H1 (cell line): ENCODE measurements at regions not wholly inside any gene's neighbourhood (a gene's known extent, or its start where the extent isn't known, plus 50 kb on each side); places are given as distances from the start of the nearest gene placed in this dataset.

ENCODE experiments used
- CTCF ChIA-PET: fragments of 300-600 bp; sonication (Branson Sonifier 250); formaldehyde crosslinking; loops from one replicate; lab custom pipeline; 2021; ENCODE audit not compliant: partially characterized antibody; lab: Charles Lee
- POLR2A ChIA-PET: fragments of 300-600 bp; sonication (Branson Sonifier 250); formaldehyde crosslinking; loops from one replicate; lab custom pipeline; 2021; ENCODE audit warnings: inconsistent platforms; ENCODE audit not compliant: partially characterized antibody; lab: Charles Lee
- DNase-seq, 2 experiments: peaks; one replicate each; pipeline versions ENCODE4 v3.0.0 to v3.0.0-alpha.2; 2010 to 2022; ENCODE audit warnings: low spot score in 2 of 2, low read depth in 1 of 2, mixed read lengths in 1 of 2
- FAIRE-seq: peaks from 2 replicates; lab custom pipeline; 2011; peaks lifted over from hg19 to GRCh38; lab: Jason Lieb, UNC
- H2AFZ ChIP-seq: 2 replicates; pipeline ENCODE4 v1.8.1; 2012; ENCODE audit warnings: low read length, inconsistent platforms
- H2AK5ac ChIP-seq: 2 replicates; pipeline ENCODE4 v1.6.1; 2013; ENCODE audit warnings: low read depth, low read length
- H2BK120ac ChIP-seq: replicated peaks from 2 replicates; pipeline ENCODE3; 2013; ENCODE audit warnings: low read depth, low read length, inconsistent platforms
- H2BK12ac ChIP-seq: 2 replicates; pipeline ENCODE4 v1.6.1; 2013; ENCODE audit warnings: low read depth, low read length
- H2BK15ac ChIP-seq: 2 replicates; pipeline ENCODE4 v1.6.1; 2013; ENCODE audit warnings: low read length
- H2BK20ac ChIP-seq: 2 replicates; pipeline ENCODE4 v1.6.1; 2013; ENCODE audit warnings: low read length
- H2BK5ac ChIP-seq: 2 replicates; pipeline ENCODE4 v1.6.1; 2013; ENCODE audit warnings: low read depth, low read length
- H3K14ac ChIP-seq: 2 replicates; pipeline ENCODE4 v1.6.1; 2013; ENCODE audit warnings: inconsistent platforms; ENCODE audit not compliant: insufficient read length
- H3K18ac ChIP-seq: 2 replicates; pipeline ENCODE4 v1.6.1; 2013; ENCODE audit warnings: low read length; ENCODE audit errors: extremely low read depth
- H3K23ac ChIP-seq: 2 replicates; pipeline ENCODE4 v1.6.1; 2013; ENCODE audit warnings: inconsistent platforms; ENCODE audit not compliant: insufficient read length
- H3K23me2 ChIP-seq: 2 replicates; pipeline ENCODE4 v1.6.1; 2013; ENCODE audit warnings: low read depth, low read length
- H3K27ac ChIP-seq: 2 replicates; pipeline ENCODE4 v1.6.1; 2011; ENCODE audit warnings: low read depth, low read length, inconsistent platforms
- H3K27me3 ChIP-seq, 4 experiments: replicated peaks in 1 of 4; 1 replicate in 1 of 4; 2 replicates in 3 of 4; pipeline versions ENCODE4 v1.6.1 to v1.8.1; 2011 to 2013; ENCODE audit warnings: low read length in 3 of 4, mild to moderate bottlenecking in 3 of 4, inconsistent platforms in 2 of 4, mixed read lengths in 2 of 4, moderate library complexity in 1 of 4; ENCODE audit not compliant: control insufficient read depth in 3 of 4, insufficient read depth in 3 of 4; ENCODE audit errors: extremely low read depth in 1 of 4
- H3K36me3 ChIP-seq, 4 experiments: 2 replicates each; pipeline versions ENCODE4 v1.6.1 to v1.8.1; 2011 to 2013; ENCODE audit warnings: mild to moderate bottlenecking in 4 of 4, low read length in 3 of 4, moderate library complexity in 2 of 4, control low read depth in 1 of 4, inconsistent platforms in 1 of 4; ENCODE audit not compliant: insufficient read depth in 4 of 4, control insufficient read depth in 2 of 4
- H3K4ac ChIP-seq: replicated peaks from 2 replicates; pipeline ENCODE3; 2013; ENCODE audit warnings: low read length, low read depth, mixed read lengths, inconsistent platforms; ENCODE audit not compliant: insufficient read length
- H3K4me1 ChIP-seq, 4 experiments: replicated peaks in 1 of 4; 1 replicate in 1 of 4; 2 replicates in 3 of 4; pipeline versions ENCODE4 v1.6.1 to v1.8.1; 2011 to 2013; ENCODE audit warnings: low read length in 3 of 4, inconsistent platforms in 2 of 4, mixed read lengths in 1 of 4; ENCODE audit not compliant: insufficient read depth in 4 of 4, control insufficient read depth in 3 of 4
- H3K4me2 ChIP-seq, 2 experiments: 2 replicates each; pipeline versions ENCODE4 v1.6.1 to v1.8.1; 2011 to 2013; ENCODE audit warnings: low read depth in 2 of 2, low read length in 2 of 2, control low read depth in 1 of 2, inconsistent platforms in 1 of 2, mild to moderate bottlenecking in 1 of 2; ENCODE audit not compliant: insufficient read depth in 1 of 2
- H3K4me3 ChIP-seq, 4 experiments: fragments of 200-600, 300-600 bp in 1 of 4; sonication (generic), shearing (Covaris generic), sonication (Bioruptor Twin) in 1 of 4; 2 replicates each; pipeline versions ENCODE4 v1.5.1 to v1.8.1; 2011 to 2016; ENCODE audit warnings: low read length in 4 of 4, low read depth in 3 of 4, control low read depth in 2 of 4, inconsistent platforms in 2 of 4, mild to moderate bottlenecking in 2 of 4, mixed read lengths in 1 of 4, moderate library complexity in 1 of 4; ENCODE audit not compliant: insufficient read depth in 2 of 4; ENCODE audit errors: extremely low read depth in 1 of 4
- H3K56ac ChIP-seq: replicated peaks from 2 replicates; pipeline ENCODE3; 2013; ENCODE audit warnings: low read depth, mild to moderate bottlenecking, mixed read lengths, low read length, inconsistent platforms; ENCODE audit not compliant: insufficient read length
- H3K79me1 ChIP-seq: 2 replicates; pipeline ENCODE4 v1.6.1; 2013; ENCODE audit warnings: low read depth, low read length, control low read depth
- H3K79me2 ChIP-seq, 2 experiments: 2 replicates each; pipeline versions ENCODE4 v1.6.1 to v1.8.1; 2012 to 2013; ENCODE audit warnings: low read length in 2 of 2, mild to moderate bottlenecking in 2 of 2, inconsistent platforms in 1 of 2; ENCODE audit not compliant: insufficient read depth in 2 of 2, control insufficient read depth in 1 of 2
- H3K9ac ChIP-seq, 4 experiments: replicated peaks in 1 of 4; 1 replicate in 1 of 4; 2 replicates in 3 of 4; pipeline versions ENCODE4 v1.6.1 to v1.8.1; 2011 to 2013; ENCODE audit warnings: low read depth in 3 of 4, low read length in 3 of 4, control low read depth in 2 of 4, mild to moderate bottlenecking in 2 of 4, moderate library complexity in 2 of 4, inconsistent platforms in 1 of 4; ENCODE audit errors: extremely low read depth in 1 of 4
- H3K9me3 ChIP-seq, 2 experiments: 2 replicates each; pipeline versions ENCODE4 v1.6.1 to v1.8.1; 2012 to 2013; ENCODE audit warnings: mild to moderate bottlenecking in 2 of 2, moderate library complexity in 2 of 2, control low read depth in 1 of 2, inconsistent platforms in 1 of 2, low read depth in 1 of 2, low read length in 1 of 2, mixed read lengths in 1 of 2; ENCODE audit not compliant: insufficient read depth in 2 of 2
- H4K20me1 ChIP-seq, 2 experiments: replicated peaks in 1 of 2; 2 replicates each; pipeline versions ENCODE3 to v1.8.1; 2011 to 2013; ENCODE audit warnings: inconsistent platforms in 2 of 2, low read length in 2 of 2, mild to moderate bottlenecking in 1 of 2; ENCODE audit not compliant: insufficient read depth in 2 of 2, control insufficient read depth in 1 of 2
- H4K5ac ChIP-seq: 2 replicates; pipeline ENCODE4 v1.6.1; 2013; ENCODE audit warnings: low read length, low read depth, mixed read lengths, inconsistent platforms; ENCODE audit not compliant: insufficient read length
- H4K8ac ChIP-seq: 2 replicates; pipeline ENCODE4 v1.8.0; 2013; ENCODE audit warnings: mild to moderate bottlenecking, moderate library complexity, low read length, inconsistent platforms; ENCODE audit not compliant: insufficient read depth; ENCODE audit errors: extremely low read depth
- H4K91ac ChIP-seq: replicated peaks from 2 replicates; pipeline ENCODE3; 2013; ENCODE audit warnings: low read length, mixed read lengths, inconsistent platforms; ENCODE audit not compliant: insufficient read length
- EP300 ChIP-seq, 2 experiments: IDR thresholded peaks; 1 replicate in 1 of 2; 2 replicates in 1 of 2; pipeline ENCODE4 v1.6.1; 2011 to 2012; ENCODE audit warnings: low read depth in 2 of 2, low read length in 2 of 2, mild to moderate bottlenecking in 2 of 2, borderline replicate concordance in 1 of 2, inconsistent platforms in 1 of 2, moderate library complexity in 1 of 2
- WGBS, 2 experiments: shearing (Covaris generic) in 1 of 2; methylation state at CpG; one replicate each; pipeline versions ENCODE4 v1.1.6 to v1.1.7; 2013 to 2015; ENCODE audit warnings: low lambda C conversion rate in 2 of 2, mixed read lengths in 2 of 2, inconsistent platforms in 1 of 2, low coverage in 1 of 2, missing lambda C conversion rate in 1 of 2; ENCODE audit not compliant: insufficient replicate concordance in 2 of 2, insufficient coverage in 1 of 2, insufficient read length in 1 of 2; ENCODE audit errors: extremely low coverage in 1 of 2, missing lambda C conversion rate in 1 of 2; 5-methylcytosine and 5-hydroxymethylcytosine counted together

- H2BK5ac ChIP-seq = no peak overlapping the region
- H3K4me1 ChIP-seq = no peaks in the 10 kb centered on the region
- H4K20me1 ChIP-seq = no peaks in the 10 kb centered on the region
- no peak overlapping the region for H3K18ac ChIP-seq
- H3K23ac ChIP-seq = no peak overlapping the region
- no peak overlapping the region for H4K91ac ChIP-seq
- H3K23me2 ChIP-seq = no peaks in the 10 kb centered on the region
- H3K4ac ChIP-seq = no peak overlapping the region
- H3K36me3 ChIP-seq = no peaks in the 10 kb centered on the region
- no peak overlapping the region for H3K9ac ChIP-seq
- POLR2A ChIA-PET = no interaction called here
- H3K4me2 ChIP-seq = no peak overlapping the region
- no peak overlapping the region for H4K8ac ChIP-seq
- H3K56ac ChIP-seq = no peak overlapping the region
- CTCF ChIA-PET = no interaction called here
- no peak overlapping the region for H2BK120ac ChIP-seq
- whole genome bisulfite sequencing, 2 experiments = 84% methylated on average over 6 of the region's 6 CpGs; no CpG with 5 or more reads in 1 of the 2 experiments
- H2BK15ac ChIP-seq = no peak overlapping the region
- H3K27me3 ChIP-seq = no peaks in the 10 kb centered on the region
- no peak overlapping the region for H3K14ac ChIP-seq
- no peak for TF ChIP-seq EP300 (IDR thresholded peaks at IDR 0.05; ENCODE audit: borderline replicate concordance in 1 of 2, low read depth in 2 of 2, low read length in 2 of 2)
- FAIRE-seq (no peak), DNase-seq (no peak)
- H3K79me1 ChIP-seq = no peaks in the 10 kb centered on the region
- no peaks in the 10 kb centered on the region for H3K79me2 ChIP-seq
- no peak overlapping the region for H2BK12ac ChIP-seq
- no peak overlapping the region for H4K5ac ChIP-seq
- H2BK20ac ChIP-seq = no peak overlapping the region
- H3K27ac ChIP-seq = no peak overlapping the region
- no peak overlapping the region for H2AK5ac ChIP-seq
- H2AFZ ChIP-seq = no peak overlapping the region
- H3K9me3 ChIP-seq = no peaks in the 10 kb centered on the region
- H3K4me3 ChIP-seq = no peak overlapping the region
Observed at GRCh38 chr10:10625491-10625890, 392.2 kb upstream of the CELF2 start.
